ENCODE measurements at regions not wholly inside any gene's neighbourhood (a gene's known extent, or its start where the extent isn't known, plus 50 kb on each side); places are given as distances from the start of the nearest gene placed in this dataset.

GRCh38 chr4:96126227-96126626 lies 286.3 kb downstream of the PDHA2 start:
- TF ChIP-seq TAF1 (IDR thresholded peaks at IDR 0.05; ENCODE audit: low read depth) = no peak
- TF ChIP-seq YY1 (IDR thresholded peaks at IDR 0.05; ENCODE audit: low read depth) = no peak
- TF ChIP-seq, protein P1, sequence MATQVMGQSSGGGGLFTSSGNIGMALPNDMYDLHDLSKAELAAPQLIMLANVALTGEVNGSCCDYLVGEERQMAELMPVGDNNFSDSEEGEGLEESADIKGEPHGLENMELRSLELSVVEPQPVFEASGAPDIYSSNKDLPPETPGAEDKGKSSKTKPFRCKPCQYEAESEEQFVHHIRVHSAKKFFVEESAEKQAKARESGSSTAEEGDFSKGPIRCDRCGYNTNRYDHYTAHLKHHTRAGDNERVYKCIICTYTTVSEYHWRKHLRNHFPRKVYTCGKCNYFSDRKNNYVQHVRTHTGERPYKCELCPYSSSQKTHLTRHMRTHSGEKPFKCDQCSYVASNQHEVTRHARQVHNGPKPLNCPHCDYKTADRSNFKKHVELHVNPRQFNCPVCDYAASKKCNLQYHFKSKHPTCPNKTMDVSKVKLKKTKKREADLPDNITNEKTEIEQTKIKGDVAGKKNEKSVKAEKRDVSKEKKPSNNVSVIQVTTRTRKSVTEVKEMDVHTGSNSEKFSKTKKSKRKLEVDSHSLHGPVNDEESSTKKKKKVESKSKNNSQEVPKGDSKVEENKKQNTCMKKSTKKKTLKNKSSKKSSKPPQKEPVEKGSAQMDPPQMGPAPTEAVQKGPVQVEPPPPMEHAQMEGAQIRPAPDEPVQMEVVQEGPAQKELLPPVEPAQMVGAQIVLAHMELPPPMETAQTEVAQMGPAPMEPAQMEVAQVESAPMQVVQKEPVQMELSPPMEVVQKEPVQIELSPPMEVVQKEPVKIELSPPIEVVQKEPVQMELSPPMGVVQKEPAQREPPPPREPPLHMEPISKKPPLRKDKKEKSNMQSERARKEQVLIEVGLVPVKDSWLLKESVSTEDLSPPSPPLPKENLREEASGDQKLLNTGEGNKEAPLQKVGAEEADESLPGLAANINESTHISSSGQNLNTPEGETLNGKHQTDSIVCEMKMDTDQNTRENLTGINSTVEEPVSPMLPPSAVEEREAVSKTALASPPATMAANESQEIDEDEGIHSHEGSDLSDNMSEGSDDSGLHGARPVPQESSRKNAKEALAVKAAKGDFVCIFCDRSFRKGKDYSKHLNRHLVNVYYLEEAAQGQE (IDR thresholded peaks at IDR 0.05; ENCODE audit: low read depth) = no peak
- TF ChIP-seq CREB1 (IDR thresholded peaks at IDR 0.05; ENCODE audit: low read depth) = no peak
- no peak for TF ChIP-seq TEAD4 (IDR thresholded peaks at IDR 0.05)

Data from Ishikawa (cell line).